K562 (cell line): ENCODE measurements at regions not wholly inside any gene's neighbourhood (a gene's known extent, or its start where the extent isn't known, plus 50 kb on each side); places are given as distances from the start of the nearest gene placed in this dataset.

Experiments
- ATAC-seq: fragments of 200-7000 bp; cut with Tn5 transposase; 3 replicates; pipeline ENCODE4 v1.9.1; 2020; ENCODE audit warnings: moderate library complexity
- BruUV-seq: library from RNA; stranded (reverse); fragments of 400-500 nt; replicated peaks from 2 replicates; lab custom pipeline; 2021; lab: Mats Ljungman, UMichigan
- CTCF ChIA-PET: fragments of 300-600 bp; formaldehyde crosslinking; extraction: SDS; loops from one replicate; lab custom pipeline; 2021; ENCODE audit warnings: low intra/inter-chr PET ratio; lab: Yijun Ruan, JAX
- POLR2A ChIA-PET: fragments of 300-600, 350-650 bp; sonication (Branson Sonifier 250); formaldehyde crosslinking; extraction: SDS; loops from one replicate; lab custom pipeline; 2021; ENCODE audit warnings: antibody characterized with exemption, inconsistent platforms; lab: Yijun Ruan, JAX
- DNase-seq, 4 experiments: peaks; one replicate each; pipeline versions ENCODE4 v3.0.0 to v3.0.0-alpha.2; 2011 to 2018; ENCODE audit warnings: low spot score in 3 of 4, mixed read lengths in 3 of 4; ENCODE audit errors: extremely low read depth in 1 of 4
- FAIRE-seq: peaks from 2 replicates; lab custom pipeline; 2011; peaks lifted over from hg19 to GRCh38; lab: Jason Lieb, UNC
- H2AFZ ChIP-seq: 2 replicates; pipeline ENCODE4 v1.6.0; 2011; ENCODE audit warnings: low read depth, low read length, control low read depth, inconsistent platforms
- H3K27ac ChIP-seq: fragments of 200-600 bp; 3 replicates; pipeline ENCODE4 v1.8.0; 2011; ENCODE audit warnings: low read depth, mild to moderate bottlenecking, control low read depth, inconsistent platforms, low read length, moderate library complexity, mixed read lengths; ENCODE audit errors: extremely low read depth
- H3K27me3 ChIP-seq, 2 experiments: fragments of 300-600 bp in 1 of 2; 2 replicates in 1 of 2; 3 replicates in 1 of 2; pipeline versions ENCODE4 v1.6.0 to v1.8.0; 2011; ENCODE audit warnings: inconsistent platforms in 2 of 2, low read length in 2 of 2, mild to moderate bottlenecking in 1 of 2, mixed read lengths in 1 of 2, moderate library complexity in 1 of 2; ENCODE audit not compliant: control insufficient read depth in 2 of 2, insufficient read depth in 2 of 2
- H3K36me3 ChIP-seq: fragments of 300-600 bp; 3 replicates; pipeline ENCODE4 v1.8.0; 2011; ENCODE audit warnings: mild to moderate bottlenecking, low read length, inconsistent platforms; ENCODE audit not compliant: control insufficient read depth, insufficient read depth
- H3K4me1 ChIP-seq, 2 experiments: fragments of 200-600 bp in 1 of 2; replicated peaks in 1 of 2; 2 replicates in 1 of 2; 3 replicates in 1 of 2; pipeline versions ENCODE4 v1.5.1 to v1.8.0; 2011; ENCODE audit warnings: inconsistent platforms in 2 of 2, low read length in 2 of 2, mild to moderate bottlenecking in 1 of 2, mixed read lengths in 1 of 2, moderate library complexity in 1 of 2; ENCODE audit not compliant: control insufficient read depth in 2 of 2, insufficient read depth in 2 of 2
- H3K4me2 ChIP-seq: 2 replicates; pipeline ENCODE4 v1.6.1; 2011; ENCODE audit warnings: low read length, control low read depth, inconsistent platforms, mixed read lengths; ENCODE audit not compliant: insufficient read depth
- H3K4me3 ChIP-seq: fragments of 200-600 bp; sonication (generic), shearing (Covaris generic); 2 replicates; pipeline ENCODE4 v1.5.1; 2016; ENCODE audit warnings: control low read depth, inconsistent platforms
- H3K79me2 ChIP-seq: fragments of 200-600 bp; 3 replicates; pipeline ENCODE4 v1.8.0; 2011; ENCODE audit warnings: low read length, inconsistent platforms; ENCODE audit not compliant: control insufficient read depth, insufficient read depth
- H3K9ac ChIP-seq, 2 experiments: 2 replicates each; pipeline versions ENCODE4 v1.6.0 to v1.6.1; 2011; ENCODE audit warnings: low read depth in 2 of 2, low read length in 2 of 2, control low read depth in 1 of 2, inconsistent platforms in 1 of 2, mild to moderate bottlenecking in 1 of 2, mixed read lengths in 1 of 2; ENCODE audit not compliant: insufficient read depth in 1 of 2
- H3K9me1 ChIP-seq: one replicate; pipeline ENCODE4 v1.6.0; 2011; ENCODE audit warnings: inconsistent platforms, mild to moderate bottlenecking, low read length, moderate library complexity; ENCODE audit not compliant: control insufficient read depth, insufficient read depth
- H3K9me3 ChIP-seq: replicated peaks from 2 replicates; pipeline ENCODE4 v1.5.1; 2011; ENCODE audit warnings: low read depth, low read length, inconsistent platforms; ENCODE audit not compliant: control insufficient read depth, insufficient read depth
- H4K20me1 ChIP-seq: replicated peaks from 2 replicates; pipeline ENCODE4 v1.6.1; 2011; ENCODE audit warnings: low read length, inconsistent platforms, mixed read lengths; ENCODE audit not compliant: control insufficient read depth, insufficient read depth
- ELF2 ChIP-seq: fragments of 250-450 bp; sonication (Bioruptor Pico); IDR thresholded peaks from 2 replicates; pipeline ENCODE4 v1.5.0; 2021; ENCODE audit warnings: mild to moderate bottlenecking
- MAZ ChIP-seq, 2 experiments: fragments of 450-650 bp in 1 of 2; sonication (generic) in 1 of 2; formaldehyde crosslinking; IDR thresholded peaks in 1 of 2; conservative IDR thresholded peaks in 1 of 2; 2 replicates each; pipeline versions ENCODE4 v1.4.0 to v1.5.0; 2020; ENCODE audit warnings: mild to moderate bottlenecking in 1 of 2, missing genetic modification reagents in 1 of 2
- NELFE ChIP-seq: IDR thresholded peaks from 2 replicates; pipeline ENCODE4 v1.6.1; 2011; ENCODE audit warnings: mild to moderate bottlenecking; ENCODE audit not compliant: insufficient read depth, insufficient read length
- PHB ChIP-seq: fragments of 250-450 bp; sonication (Bioruptor Pico); IDR thresholded peaks from 2 replicates; pipeline ENCODE4 v1.5.0; 2021
- POU5F1 ChIP-seq: fragments of 150-350 bp; IDR thresholded peaks from 2 replicates; pipeline ENCODE4 v1.6.1; 2014; ENCODE audit warnings: borderline replicate concordance, low read length, low read depth, mild to moderate bottlenecking; ENCODE audit not compliant: partially characterized antibody
- PPARD ChIP-seq: fragments of 250-450 bp; sonication (Bioruptor Pico); IDR thresholded peaks from 2 replicates; pipeline ENCODE4 v1.8.0; 2022; ENCODE audit warnings: inconsistent platforms, mild to moderate bottlenecking, moderate library complexity
- SMARCB1 ChIP-seq: IDR thresholded peaks from 2 replicates; pipeline ENCODE4 v1.6.1; 2011; ENCODE audit warnings: improper control_type of control experiment, low read depth; ENCODE audit not compliant: insufficient read length
- SRSF9 ChIP-seq: fragments of 200-400 bp; formaldehyde crosslinking; IDR thresholded peaks from 2 replicates; pipeline ENCODE4 v1.6.1; 2017; ENCODE audit warnings: low read depth, low read length, borderline replicate concordance
- TAF15 ChIP-seq: fragments of 200-400 bp; formaldehyde crosslinking; IDR thresholded peaks from 2 replicates; pipeline ENCODE4 v1.6.1; 2017; ENCODE audit warnings: mild to moderate bottlenecking, low read depth, low read length, moderate library complexity
- ZNF212 ChIP-seq: fragments of 450-650 bp; formaldehyde crosslinking; IDR thresholded peaks from 2 replicates; pipeline ENCODE4 v1.4.0; 2020; ENCODE audit warnings: mild to moderate bottlenecking
- ZNF696 ChIP-seq: fragments of 250-450 bp; sonication (Bioruptor Pico); conservative IDR thresholded peaks from 2 replicates; pipeline ENCODE4 v1.4.0; 2020; ENCODE audit warnings: mild to moderate bottlenecking, moderate library complexity
- WGBS: fragments of 100-300 bp; shearing (Covaris generic); methylation state at CpG from one replicate; pipeline ENCODE4 v1.1.6; 2016; ENCODE audit warnings: low coverage, mixed read lengths; ENCODE audit not compliant: insufficient coverage; ENCODE audit errors: missing lambda C conversion rate; 5-methylcytosine and 5-hydroxymethylcytosine counted together
- in situ Hi-C: fragments of 300-500 bp; cut with MboI; formaldehyde crosslinking; loops from 4 replicates; pipeline ENCODE4 v1.15.0; 2018; ENCODE audit warnings: inconsistent platforms, mixed read lengths
- intact Hi-C: fragments of 100-400 bp; cut with micrococcal nuclease; formaldehyde crosslinking; loops from 2 replicates; pipeline ENCODE4 v1.14.2; 2022
- TF ChIP-seq, protein P1 (sequence below): IDR thresholded peaks from 2 replicates; pipeline ENCODE4 v1.6.1; 2011; ENCODE audit warnings: borderline replicate concordance, low read depth, mild to moderate bottlenecking, moderate library complexity, low read length; ENCODE audit not compliant: insufficient read depth, poor library complexity, severe bottlenecking
- TF ChIP-seq, protein P2 (sequence below): fragments of 250-450 bp; sonication (Bioruptor Pico); IDR thresholded peaks from 2 replicates; pipeline ENCODE4 v1.5.0; 2020; ENCODE audit warnings: mild to moderate bottlenecking, borderline replicate concordance
- TF ChIP-seq, protein P3 (sequence below): sonication (generic); formaldehyde crosslinking; IDR thresholded peaks from 2 replicates; pipeline ENCODE4 v1.8.0; 2022; ENCODE audit warnings: missing genetic modification reagents, mild to moderate bottlenecking, moderate library complexity, borderline replicate concordance
- TF ChIP-seq, protein P4 (sequence below): fragments of 450-650 bp; IDR thresholded peaks from 2 replicates; pipeline ENCODE4 v1.6.1; 2016

DNA sequence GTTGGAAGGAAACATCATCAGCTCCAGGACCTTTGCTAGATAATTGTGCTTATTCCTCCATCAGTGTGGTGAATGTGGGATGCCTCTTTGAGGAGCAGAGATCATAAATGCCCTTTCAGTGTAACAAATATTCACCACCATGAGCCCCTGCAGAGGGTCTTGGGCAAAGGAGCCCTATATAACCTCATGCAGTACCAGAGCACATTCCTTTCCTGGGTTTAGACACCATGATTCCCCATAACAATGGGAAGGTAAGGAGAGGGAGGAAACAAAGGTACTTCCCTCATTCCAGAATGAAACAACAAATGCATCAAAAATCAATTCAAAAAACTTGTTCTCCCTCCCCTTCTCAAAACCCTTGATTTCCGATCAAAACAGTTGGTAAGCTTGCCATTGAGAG, 103.4 kb upstream of the PROX1 start (continued):
- no peak for TF ChIP-seq ELF2 (CRISPR knock-in tag)

DNA sequence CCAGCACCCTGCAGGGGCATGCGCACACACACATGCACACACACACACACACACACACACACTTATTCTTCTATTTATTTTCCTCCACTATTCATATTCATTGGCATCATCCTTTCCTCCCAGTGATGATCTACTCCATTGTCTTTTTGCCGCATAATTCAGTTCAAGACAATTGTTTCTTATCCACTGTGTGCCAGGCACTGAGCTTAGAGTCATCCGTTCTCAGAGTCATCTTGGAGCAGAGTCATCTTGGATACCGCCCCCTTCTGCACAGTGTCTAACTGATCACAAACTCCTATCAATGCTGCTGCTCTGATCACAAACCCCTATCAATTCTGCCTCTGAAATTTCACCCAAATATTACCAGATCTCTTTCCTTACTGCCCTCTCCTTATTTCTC, 102.8 kb upstream of the PROX1 start:
- intact Hi-C loops: no loop called here
- 0% methylated on average over 4 of the region's 4 CpGs for WGBS
- no peak overlapping the region for H2AFZ ChIP-seq
- DNase-seq (no peak), FAIRE-seq (no peak), ATAC-seq (no peak)
- no peak overlapping the region for H3K9ac ChIP-seq
- no peak overlapping the region for H3K4me2 ChIP-seq
- no peaks in the 10 kb centered on the region for H3K79me2 ChIP-seq
- POLR2A ChIA-PET: interaction anchor here (0.9 kb wide), 1 partner anchor 48 kb away, joined by 3 read pairs; no protein-coding TSS in a partner anchor
- H3K27me3 ChIP-seq: no peaks in the 10 kb centered on the region
- no TSS peak for BruUV-seq
- H3K36me3 ChIP-seq: no peaks in the 10 kb centered on the region
- H3K4me3 ChIP-seq: no peak overlapping the region
- no peak overlapping the region for H3K27ac ChIP-seq
- no peaks in the 10 kb centered on the region for H3K4me1 ChIP-seq
- no peaks in the 10 kb centered on the region for H4K20me1 ChIP-seq
- CTCF ChIA-PET: no interaction called here
- H3K9me3 ChIP-seq: no peaks in the 10 kb centered on the region
- in situ Hi-C loops: no loop called here
- H3K9me1 ChIP-seq: no peaks in the 10 kb centered on the region
- TF ChIP-seq TAF15 (no peak), SMARCB1 (no peak), POU5F1 (no peak), ZNF212 (CRISPR knock-in tag) (no peak), SRSF9 (no peak), PPARD (CRISPR knock-in tag) (no peak), MAZ (CRISPR knock-in tag; conservative IDR thresholded peaks at IDR 0.05 in 1 of 2, IDR thresholded peaks at IDR 0.05 in 1 of 2) (no peak), PHB (CRISPR knock-in tag) (no peak), NELFE (no peak), ZNF696 (no peak)
- TF ChIP-seq, protein P1, sequence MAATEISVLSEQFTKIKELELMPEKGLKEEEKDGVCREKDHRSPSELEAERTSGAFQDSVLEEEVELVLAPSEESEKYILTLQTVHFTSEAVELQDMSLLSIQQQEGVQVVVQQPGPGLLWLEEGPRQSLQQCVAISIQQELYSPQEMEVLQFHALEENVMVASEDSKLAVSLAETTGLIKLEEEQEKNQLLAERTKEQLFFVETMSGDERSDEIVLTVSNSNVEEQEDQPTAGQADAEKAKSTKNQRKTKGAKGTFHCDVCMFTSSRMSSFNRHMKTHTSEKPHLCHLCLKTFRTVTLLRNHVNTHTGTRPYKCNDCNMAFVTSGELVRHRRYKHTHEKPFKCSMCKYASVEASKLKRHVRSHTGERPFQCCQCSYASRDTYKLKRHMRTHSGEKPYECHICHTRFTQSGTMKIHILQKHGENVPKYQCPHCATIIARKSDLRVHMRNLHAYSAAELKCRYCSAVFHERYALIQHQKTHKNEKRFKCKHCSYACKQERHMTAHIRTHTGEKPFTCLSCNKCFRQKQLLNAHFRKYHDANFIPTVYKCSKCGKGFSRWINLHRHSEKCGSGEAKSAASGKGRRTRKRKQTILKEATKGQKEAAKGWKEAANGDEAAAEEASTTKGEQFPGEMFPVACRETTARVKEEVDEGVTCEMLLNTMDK: no peak
- TF ChIP-seq, protein P2, sequence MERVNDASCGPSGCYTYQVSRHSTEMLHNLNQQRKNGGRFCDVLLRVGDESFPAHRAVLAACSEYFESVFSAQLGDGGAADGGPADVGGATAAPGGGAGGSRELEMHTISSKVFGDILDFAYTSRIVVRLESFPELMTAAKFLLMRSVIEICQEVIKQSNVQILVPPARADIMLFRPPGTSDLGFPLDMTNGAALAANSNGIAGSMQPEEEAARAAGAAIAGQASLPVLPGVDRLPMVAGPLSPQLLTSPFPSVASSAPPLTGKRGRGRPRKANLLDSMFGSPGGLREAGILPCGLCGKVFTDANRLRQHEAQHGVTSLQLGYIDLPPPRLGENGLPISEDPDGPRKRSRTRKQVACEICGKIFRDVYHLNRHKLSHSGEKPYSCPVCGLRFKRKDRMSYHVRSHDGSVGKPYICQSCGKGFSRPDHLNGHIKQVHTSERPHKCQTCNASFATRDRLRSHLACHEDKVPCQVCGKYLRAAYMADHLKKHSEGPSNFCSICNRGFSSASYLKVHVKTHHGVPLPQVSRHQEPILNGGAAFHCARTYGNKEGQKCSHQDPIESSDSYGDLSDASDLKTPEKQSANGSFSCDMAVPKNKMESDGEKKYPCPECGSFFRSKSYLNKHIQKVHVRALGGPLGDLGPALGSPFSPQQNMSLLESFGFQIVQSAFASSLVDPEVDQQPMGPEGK (CRISPR knock-in tag): no peak
- TF ChIP-seq, protein P3, sequence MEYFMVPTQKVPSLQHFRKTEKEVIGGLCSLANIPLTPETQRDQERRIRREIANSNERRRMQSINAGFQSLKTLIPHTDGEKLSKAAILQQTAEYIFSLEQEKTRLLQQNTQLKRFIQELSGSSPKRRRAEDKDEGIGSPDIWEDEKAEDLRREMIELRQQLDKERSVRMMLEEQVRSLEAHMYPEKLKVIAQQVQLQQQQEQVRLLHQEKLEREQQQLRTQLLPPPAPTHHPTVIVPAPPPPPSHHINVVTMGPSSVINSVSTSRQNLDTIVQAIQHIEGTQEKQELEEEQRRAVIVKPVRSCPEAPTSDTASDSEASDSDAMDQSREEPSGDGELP (CRISPR knock-in tag): no peak
- TF ChIP-seq, protein P4, sequence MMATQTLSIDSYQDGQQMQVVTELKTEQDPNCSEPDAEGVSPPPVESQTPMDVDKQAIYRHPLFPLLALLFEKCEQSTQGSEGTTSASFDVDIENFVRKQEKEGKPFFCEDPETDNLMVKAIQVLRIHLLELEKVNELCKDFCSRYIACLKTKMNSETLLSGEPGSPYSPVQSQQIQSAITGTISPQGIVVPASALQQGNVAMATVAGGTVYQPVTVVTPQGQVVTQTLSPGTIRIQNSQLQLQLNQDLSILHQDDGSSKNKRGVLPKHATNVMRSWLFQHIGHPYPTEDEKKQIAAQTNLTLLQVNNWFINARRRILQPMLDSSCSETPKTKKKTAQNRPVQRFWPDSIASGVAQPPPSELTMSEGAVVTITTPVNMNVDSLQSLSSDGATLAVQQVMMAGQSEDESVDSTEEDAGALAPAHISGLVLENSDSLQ: no peak
